ENCODE measurements at regions not wholly inside any gene's neighbourhood (a gene's known extent, or its start where the extent isn't known, plus 50 kb on each side); places are given as distances from the start of the nearest gene placed in this dataset.

DNA sequence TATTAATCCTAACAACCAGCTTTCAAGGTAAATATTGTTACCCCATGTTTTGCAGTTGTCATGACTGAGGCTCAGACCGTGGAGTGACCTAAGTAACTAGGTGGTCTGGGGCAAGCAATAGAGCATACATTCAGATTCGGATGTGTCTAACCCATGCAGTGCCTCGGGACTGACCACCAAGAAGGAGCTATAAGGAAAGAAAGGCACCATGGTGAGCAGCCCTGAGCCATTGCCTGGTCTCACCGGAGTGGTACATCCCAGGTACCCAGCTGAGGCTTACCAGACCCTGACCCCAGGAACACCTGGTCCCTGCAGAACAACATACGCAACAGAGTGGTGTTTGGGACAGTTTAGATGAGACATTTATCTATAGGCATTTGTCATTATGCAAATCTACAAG is 175.5 kb upstream of the ZMIZ1 start:
- TF ChIP-seq, protein P1, sequence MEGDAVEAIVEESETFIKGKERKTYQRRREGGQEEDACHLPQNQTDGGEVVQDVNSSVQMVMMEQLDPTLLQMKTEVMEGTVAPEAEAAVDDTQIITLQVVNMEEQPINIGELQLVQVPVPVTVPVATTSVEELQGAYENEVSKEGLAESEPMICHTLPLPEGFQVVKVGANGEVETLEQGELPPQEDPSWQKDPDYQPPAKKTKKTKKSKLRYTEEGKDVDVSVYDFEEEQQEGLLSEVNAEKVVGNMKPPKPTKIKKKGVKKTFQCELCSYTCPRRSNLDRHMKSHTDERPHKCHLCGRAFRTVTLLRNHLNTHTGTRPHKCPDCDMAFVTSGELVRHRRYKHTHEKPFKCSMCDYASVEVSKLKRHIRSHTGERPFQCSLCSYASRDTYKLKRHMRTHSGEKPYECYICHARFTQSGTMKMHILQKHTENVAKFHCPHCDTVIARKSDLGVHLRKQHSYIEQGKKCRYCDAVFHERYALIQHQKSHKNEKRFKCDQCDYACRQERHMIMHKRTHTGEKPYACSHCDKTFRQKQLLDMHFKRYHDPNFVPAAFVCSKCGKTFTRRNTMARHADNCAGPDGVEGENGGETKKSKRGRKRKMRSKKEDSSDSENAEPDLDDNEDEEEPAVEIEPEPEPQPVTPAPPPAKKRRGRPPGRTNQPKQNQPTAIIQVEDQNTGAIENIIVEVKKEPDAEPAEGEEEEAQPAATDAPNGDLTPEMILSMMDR (IDR thresholded peaks at IDR 0.05) = no peak
- TF ChIP-seq POLR2A (IDR thresholded peaks at IDR 0.05) = no peak
